NCI-H2081 (cell line): ENCODE measurements at regions not wholly inside any gene's neighbourhood (a gene's known extent, or its start where the extent isn't known, plus 50 kb on each side); places are given as distances from the start of the nearest gene placed in this dataset.
"Not testable (repeated sequence)": the region's sequence is repeated elsewhere in the genome, so short reads cannot be mapped to it uniquely, and the experiment has no call there.

Source experiments
- DNase-seq, 2 experiments: peaks; one replicate each; lab custom pipeline; 2025; lab: John Stamatoyannopoulos, UW

GRCh38 chr9:75540185-75540584, 350.3 kb upstream of the PCSK5 start:
- DNase-seq, result no peak

GRCh38 chr9:75541734-75542133, 348.7 kb upstream of the PCSK5 start:
- no peak for DNase-seq

- no peak for DNase-seq
Observed at GRCh38 chr9:75544815-75545214, 345.7 kb upstream of the PCSK5 start.

GRCh38 chr9:75545287-75545686, 345.2 kb upstream of the PCSK5 start:
- DNase-seq, result no peak

DNA sequence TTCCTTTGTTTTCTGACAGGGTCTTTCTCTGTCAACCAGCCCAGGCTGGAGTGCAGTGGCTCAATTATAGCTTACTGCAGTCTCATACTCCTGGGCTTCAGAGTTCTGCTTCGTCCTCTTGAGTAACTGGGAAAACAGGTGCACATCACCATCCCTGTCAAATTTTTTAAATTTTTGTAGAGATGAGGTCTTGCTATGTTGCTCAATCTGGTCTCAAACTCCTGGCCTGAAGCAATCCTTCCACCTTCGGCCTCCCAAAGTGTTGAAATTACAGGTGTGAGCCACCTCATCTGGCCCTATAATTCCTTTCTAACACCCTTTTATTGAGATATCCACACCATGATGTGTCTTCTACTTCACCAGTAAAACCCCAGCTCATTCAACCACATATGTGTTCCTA, 341.6 kb upstream of the PCSK5 start:
- DNase-seq, result no peak

DNA sequence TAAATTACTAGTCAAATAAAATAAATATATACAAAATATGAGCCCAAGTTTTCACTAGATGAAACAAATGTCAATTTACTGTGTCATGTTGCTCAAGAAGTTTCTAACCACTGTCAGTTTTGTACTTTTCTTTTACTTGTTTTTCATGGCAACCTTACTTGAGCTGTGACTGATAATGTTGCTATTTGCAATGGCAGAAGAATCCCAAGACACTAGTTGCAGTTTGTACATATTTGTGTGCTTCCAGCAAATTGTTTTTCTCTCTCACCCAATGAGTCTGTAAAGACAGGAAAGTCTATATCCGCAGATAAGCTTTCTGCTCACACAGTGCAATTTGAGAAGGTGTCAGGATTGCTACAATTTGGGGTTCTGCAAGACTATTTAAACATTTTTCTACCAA, 338.6 kb upstream of the PCSK5 start:
- no peak for DNase-seq

DNA sequence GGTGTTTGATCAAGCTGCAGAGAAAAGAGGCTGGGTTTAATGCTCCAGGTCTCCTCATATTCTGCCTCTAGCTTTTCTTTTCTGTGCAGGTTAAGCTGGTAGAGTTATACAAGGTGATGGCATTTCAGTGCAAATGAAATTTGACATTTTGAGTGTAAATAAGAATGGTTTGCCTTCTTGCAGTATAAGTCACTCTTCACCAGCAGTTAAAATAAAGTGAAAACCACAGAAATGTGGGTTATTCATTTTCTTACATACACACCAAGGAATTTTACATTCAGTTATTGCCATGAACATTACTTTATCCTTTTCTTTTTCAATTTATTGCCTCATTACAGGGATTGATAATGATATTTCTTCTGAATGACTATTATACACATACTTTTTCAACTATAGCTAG, 337.5 kb upstream of the PCSK5 start:
- no peak for DNase-seq

DNA sequence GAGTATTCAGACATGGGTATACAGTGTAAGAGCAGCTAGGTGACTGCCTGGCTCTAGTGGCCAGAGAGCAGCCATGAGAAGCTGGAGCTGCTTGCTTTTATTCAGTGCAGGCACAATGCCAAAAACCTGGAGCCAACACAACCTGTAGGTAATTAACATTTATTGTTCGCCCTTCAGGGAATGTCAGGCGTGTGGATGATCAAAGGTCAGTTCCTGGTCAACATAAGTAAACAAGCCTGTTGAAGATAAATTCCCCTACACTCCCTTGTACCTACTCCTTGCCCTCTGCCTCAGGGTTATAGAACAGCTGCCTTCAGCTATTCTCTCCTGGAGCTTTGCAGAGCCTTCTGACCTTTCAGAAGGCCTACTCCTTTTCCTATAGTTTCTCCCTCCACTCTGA, 323.7 kb upstream of the PCSK5 start:
- not testable (repeated sequence) for DNase-seq

GRCh38 chr9:75570538-75570937, 319.9 kb upstream of the PCSK5 start:
- DNase-seq, result no peak

DNA sequence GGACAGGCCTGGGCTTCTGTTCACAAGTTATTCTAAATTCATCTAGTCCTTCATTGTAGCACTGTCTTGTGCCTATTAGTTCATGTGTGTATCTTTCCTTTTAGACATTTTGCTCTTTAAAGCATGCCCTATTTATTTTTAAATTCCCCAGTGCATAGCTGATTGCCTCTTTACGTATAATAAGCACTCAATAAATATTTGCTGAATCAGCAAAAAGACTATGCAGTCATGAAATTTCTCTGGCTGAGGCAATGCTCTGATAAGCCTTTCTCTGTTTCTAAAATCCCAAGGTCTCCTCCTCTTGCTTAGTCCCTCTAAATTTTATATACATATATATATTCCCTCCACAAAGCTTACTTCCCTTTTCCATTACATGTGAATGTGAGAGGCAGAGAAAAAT, 315.9 kb upstream of the PCSK5 start:
- no peak for DNase-seq

GRCh38 chr9:75582870-75583269, 307.6 kb upstream of the PCSK5 start:
- no peak for DNase-seq

GRCh38 chr9:75588808-75589207, 301.7 kb upstream of the PCSK5 start:
- no peak for DNase-seq

GRCh38 chr9:75589497-75589896, 301.0 kb upstream of the PCSK5 start:
- no peak for DNase-seq

DNA sequence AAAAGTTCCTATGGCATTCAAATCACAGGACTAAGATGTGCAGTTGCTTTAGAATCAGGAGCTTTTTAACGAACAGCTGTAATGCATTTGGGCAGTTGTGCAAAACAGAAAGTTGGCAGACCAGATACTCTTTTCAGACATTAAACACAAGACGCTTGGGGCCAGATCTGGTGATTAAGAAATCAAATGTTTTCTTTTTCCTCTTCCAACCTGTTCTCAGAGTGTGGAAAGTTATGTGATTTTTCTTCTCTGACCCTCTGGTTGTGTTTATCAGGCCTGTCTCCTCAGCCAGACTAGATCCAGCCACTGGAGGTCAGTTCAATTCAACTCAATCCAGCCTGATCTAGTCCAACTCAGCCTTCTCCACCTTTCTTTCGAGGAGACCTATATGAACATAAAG, 298.5 kb upstream of the PCSK5 start:
- no peak for DNase-seq

DNA sequence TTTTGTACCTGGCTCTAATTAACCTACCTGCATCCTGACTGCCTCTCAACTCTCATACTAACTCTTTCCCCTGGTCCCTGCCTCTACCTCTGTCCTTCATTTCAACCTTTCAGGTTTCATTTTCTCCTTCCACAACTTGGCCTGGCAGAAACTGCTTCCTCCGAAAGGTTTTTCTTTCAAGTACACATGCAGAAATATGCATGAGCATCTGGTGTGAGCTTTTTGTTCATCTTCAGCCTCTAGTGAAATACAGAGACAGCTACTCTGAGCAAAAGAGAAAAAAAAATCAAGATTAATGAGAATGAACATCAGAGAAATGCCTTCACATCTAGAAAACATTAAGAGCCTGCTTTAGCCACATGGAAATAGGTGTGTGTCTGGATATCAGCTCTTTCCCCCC, 297.9 kb upstream of the PCSK5 start:
- no peak for DNase-seq

- no peak for DNase-seq
Observed at GRCh38 chr9:75593920-75594319, 296.6 kb upstream of the PCSK5 start.

DNA sequence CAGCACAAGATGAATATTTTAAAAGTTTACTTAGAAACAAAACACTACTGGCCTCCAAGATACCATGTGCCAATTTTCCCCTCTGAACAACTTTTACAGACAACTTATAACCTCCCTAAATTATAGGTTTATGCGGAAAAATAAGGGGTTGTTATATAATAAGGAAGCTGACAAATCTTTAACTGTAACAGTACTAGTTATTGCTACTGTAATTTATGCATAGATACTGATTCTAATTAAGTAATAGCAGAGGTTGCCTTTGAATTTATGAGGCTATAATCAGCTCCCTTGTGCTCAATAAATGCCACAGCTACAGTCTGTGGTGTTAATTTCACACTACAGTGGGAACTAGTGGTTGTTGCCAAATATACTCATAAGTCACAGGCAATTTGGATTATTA, 291.3 kb upstream of the PCSK5 start:
- DNase-seq, result peak in 1 of 2 experiments; percentile 8

- DNase-seq, result no peak
Observed at GRCh38 chr9:75601280-75601679, 289.2 kb upstream of the PCSK5 start.

- DNase-seq, result no peak
Observed at GRCh38 chr9:75602060-75602459, 288.4 kb upstream of the PCSK5 start.

GRCh38 chr9:75604661-75605060, 285.8 kb upstream of the PCSK5 start:
- DNase-seq, result no peak

DNA sequence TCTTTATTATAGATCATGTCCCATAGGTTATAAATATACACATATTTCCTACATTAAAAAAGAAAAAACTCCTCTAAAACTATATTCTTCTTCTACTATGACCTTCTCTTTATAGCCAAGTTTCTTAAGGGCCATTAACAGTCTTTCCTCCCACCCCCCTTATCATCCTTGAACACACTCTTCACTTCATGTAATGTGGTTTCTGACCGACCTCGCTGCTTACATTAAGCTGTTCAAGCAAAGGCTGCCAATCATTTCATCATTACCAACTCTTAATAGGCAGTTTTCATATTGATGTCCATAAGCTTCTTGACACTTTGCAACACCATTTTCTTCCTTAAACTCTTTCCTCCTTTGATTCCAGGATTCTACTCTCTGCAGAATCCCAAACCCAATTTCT, 283.0 kb upstream of the PCSK5 start:
- DNase-seq, result no peak

DNA sequence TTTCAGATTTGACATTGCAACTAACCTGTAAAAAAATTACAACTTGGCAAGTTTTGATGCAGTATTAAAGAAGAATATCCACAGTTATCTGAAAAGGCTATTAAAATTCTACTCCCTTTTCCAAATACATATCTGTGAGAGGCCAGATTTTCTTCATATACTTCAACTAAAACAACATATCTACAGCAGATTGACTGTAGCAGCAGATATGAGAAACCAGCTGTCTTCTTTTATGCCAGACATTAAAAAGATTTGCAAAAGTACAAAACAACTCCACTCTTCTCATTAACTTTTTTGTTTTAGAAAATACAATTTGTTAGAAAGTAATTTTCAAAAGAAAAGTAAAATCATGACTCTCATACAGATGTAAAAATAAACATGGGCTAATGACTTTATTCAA, 281.1 kb upstream of the PCSK5 start:
- no peak for DNase-seq

DNA sequence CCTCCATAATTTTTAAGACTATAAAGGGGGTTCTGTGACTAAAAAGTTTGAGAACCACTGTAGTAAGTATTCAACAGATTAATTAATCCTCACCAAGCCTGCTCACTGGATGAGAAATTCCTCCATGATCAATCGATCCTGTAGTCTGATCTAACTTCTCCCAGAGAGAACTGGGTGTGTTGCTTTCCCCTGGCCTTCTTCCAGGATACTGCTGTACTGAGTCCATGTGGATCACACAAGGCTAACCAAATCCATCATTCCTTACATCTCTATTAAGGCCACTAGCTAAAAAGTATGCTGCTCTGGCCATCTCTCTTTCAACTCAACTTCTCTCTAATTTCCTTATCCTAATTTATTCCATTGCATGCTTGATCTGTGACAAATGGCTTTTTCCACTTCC, 280.2 kb upstream of the PCSK5 start:
- DNase-seq, result no peak

GRCh38 chr9:75612205-75612604, 278.3 kb upstream of the PCSK5 start:
- no peak for DNase-seq

GRCh38 chr9:75612754-75613153, 277.7 kb upstream of the PCSK5 start:
- DNase-seq, result no peak
